ENCODE measurements at regions not wholly inside any gene's neighbourhood (a gene's known extent, or its start where the extent isn't known, plus 50 kb on each side); places are given as distances from the start of the nearest gene placed in this dataset.

GRCh38 chr18:14941256-14941655 lies 193.3 kb downstream of the ANKRD30B start:
- Histone ChIP-seq H3K4me2 (ENCODE audit: low read depth, low read length, poor library complexity, severe bottlenecking) (no peak overlapping the region), H3F3A (ENCODE audit: low read depth) (no peaks in the 10 kb centered on the region)

GRCh38 chr18:14941792-14942191 lies 193.8 kb downstream of the ANKRD30B start:
- no peaks in the 10 kb centered on the region for H3F3A ChIP-seq (ENCODE audit: low read depth)
- no peaks in the 10 kb centered on the region for H3K79me2 ChIP-seq (ENCODE audit: insufficient read depth, low read length)
- H3K4me1 ChIP-seq (ENCODE audit: insufficient read depth, low read length, poor library complexity, severe bottlenecking): no peaks in the 10 kb centered on the region
- no peaks in the 10 kb centered on the region for H3K9me2 ChIP-seq (replicated peaks; ENCODE audit: low read depth, low read length)
- no peak overlapping the region for H3K4me2 ChIP-seq (ENCODE audit: low read depth, low read length, poor library complexity, severe bottlenecking)
- H3K4me3 ChIP-seq (ENCODE audit: low read length, poor library complexity, severe bottlenecking): no peak overlapping the region
- peaks cover 4% of the 10 kb centered on the region; the same call in 1 of the 2 replicates for H3K9me3 ChIP-seq (ENCODE audit: insufficient read depth, low read depth, low read length)
- H3K27me3 ChIP-seq (ENCODE audit: insufficient read depth, low read length, poor library complexity, severe bottlenecking): no peaks in the 10 kb centered on the region
- H3K36me3 ChIP-seq (ENCODE audit: insufficient read depth, low read length): no peaks in the 10 kb centered on the region
- no peak overlapping the region for H3K9ac ChIP-seq (ENCODE audit: low read depth, low read length, poor library complexity, severe bottlenecking)
- TF ChIP-seq EZH2phosphoT487 (IDR thresholded peaks at IDR 0.05; ENCODE audit: borderline replicate concordance): no peak
- no peak for TF ChIP-seq CTCF (conservative IDR thresholded peaks at IDR 0.05; ENCODE audit: low read length)
- H4K20me1 ChIP-seq (ENCODE audit: insufficient read depth, low read length, poor library complexity, severe bottlenecking): no peaks in the 10 kb centered on the region
- H2AFZ ChIP-seq (ENCODE audit: low read length): no peak overlapping the region

More at GRCh38 chr18:14941256-14941655, 193.3 kb downstream of the ANKRD30B start:
- Histone ChIP-seq H3K27me3 (ENCODE audit: insufficient read depth, low read length, poor library complexity, severe bottlenecking) (no peaks in the 10 kb centered on the region), H3K36me3 (ENCODE audit: insufficient read depth, low read length) (no peaks in the 10 kb centered on the region), H3K79me2 (ENCODE audit: insufficient read depth, low read length) (no peaks in the 10 kb centered on the region), H4K20me1 (ENCODE audit: insufficient read depth, low read length, poor library complexity, severe bottlenecking) (no peaks in the 10 kb centered on the region), H3K9me2 (replicated peaks; ENCODE audit: low read depth, low read length) (no peaks in the 10 kb centered on the region), H3K4me1 (ENCODE audit: insufficient read depth, low read length, poor library complexity, severe bottlenecking) (no peaks in the 10 kb centered on the region), H2AFZ (ENCODE audit: low read length) (no peak overlapping the region), H3K9me3 (ENCODE audit: insufficient read depth, low read depth, low read length) (peaks cover 4% of the 10 kb centered on the region; the same call in 1 of the 2 replicates), H3K9ac (ENCODE audit: low read depth, low read length, poor library complexity, severe bottlenecking) (no peak overlapping the region), H3K4me3 (ENCODE audit: low read length, poor library complexity, severe bottlenecking) (no peak overlapping the region)
- TF ChIP-seq CTCF (conservative IDR thresholded peaks at IDR 0.05; ENCODE audit: low read length): no peak
- TF ChIP-seq EZH2phosphoT487 (IDR thresholded peaks at IDR 0.05; ENCODE audit: borderline replicate concordance): no peak

GRCh38 chr18:14942275-14942674 lies 194.3 kb downstream of the ANKRD30B start:
- Histone ChIP-seq H2AFZ (ENCODE audit: low read length) (no peak overlapping the region), H3F3A (ENCODE audit: low read depth) (no peaks in the 10 kb centered on the region), H3K9ac (ENCODE audit: low read depth, low read length, poor library complexity, severe bottlenecking) (no peak overlapping the region), H3K9me3 (ENCODE audit: insufficient read depth, low read depth, low read length) (peaks cover 4% of the 10 kb centered on the region; the same call in 1 of the 2 replicates), H3K9me2 (replicated peaks; ENCODE audit: low read depth, low read length) (no peaks in the 10 kb centered on the region), H3K4me1 (ENCODE audit: insufficient read depth, low read length, poor library complexity, severe bottlenecking) (no peaks in the 10 kb centered on the region), H3K27me3 (ENCODE audit: insufficient read depth, low read length, poor library complexity, severe bottlenecking) (no peaks in the 10 kb centered on the region), H3K4me2 (ENCODE audit: low read depth, low read length, poor library complexity, severe bottlenecking) (no peak overlapping the region), H3K36me3 (ENCODE audit: insufficient read depth, low read length) (no peaks in the 10 kb centered on the region), H3K4me3 (ENCODE audit: low read length, poor library complexity, severe bottlenecking) (no peak overlapping the region), H3K79me2 (ENCODE audit: insufficient read depth, low read length) (no peaks in the 10 kb centered on the region), H4K20me1 (ENCODE audit: insufficient read depth, low read length, poor library complexity, severe bottlenecking) (no peaks in the 10 kb centered on the region)
- TF ChIP-seq EZH2phosphoT487 (IDR thresholded peaks at IDR 0.05; ENCODE audit: borderline replicate concordance): no peak
- no peak for TF ChIP-seq CTCF (conservative IDR thresholded peaks at IDR 0.05; ENCODE audit: low read length)

Measured in Loucy (cell line).